ENCODE measurements at regions not wholly inside any gene's neighbourhood (a gene's known extent, or its start where the extent isn't known, plus 50 kb on each side); places are given as distances from the start of the nearest gene placed in this dataset.

GRCh38 chr3:115397433-115397832 is 225.9 kb upstream of the GAP43 start:
- no peaks in the 10 kb centered on the region for H3K9me3 ChIP-seq
- peaks cover 26% of the 10 kb centered on the region for H3K4me1 ChIP-seq
- no peak for TF ChIP-seq POLR2A (IDR thresholded peaks at IDR 0.05)
- no peak for TF ChIP-seq CTCF (IDR thresholded peaks at IDR 0.05)
- H3K36me3 ChIP-seq (ENCODE audit: low read depth, missing control alignments) = no peaks in the 10 kb centered on the region
- no peak overlapping the region for H3K4me3 ChIP-seq
- H3K27me3 ChIP-seq = no peaks in the 10 kb centered on the region
- no peak for DNase-seq
- H3K27ac ChIP-seq = no peak overlapping the region
- WGBS, 2 donors = 93 to 96% methylated on average over 1 of the region's 1 CpG
- intact Hi-C loops (cut with DNase I; ENCODE audit: low total_unique reads) = no loop called here

GRCh38 chr3:115398506-115398905 is 224.8 kb upstream of the GAP43 start:
- 95 to 100% methylated on average over 3 of the region's 3 CpGs for WGBS, 2 donors
- Histone ChIP-seq H3K9me3 (no peaks in the 10 kb centered on the region), H3K27ac (no peak overlapping the region), H3K36me3 (ENCODE audit: low read depth, missing control alignments) (no peaks in the 10 kb centered on the region), H3K4me3 (no peak overlapping the region), H3K27me3 (no peaks in the 10 kb centered on the region), H3K4me1 (peaks cover 26% of the 10 kb centered on the region)
- no peak for TF ChIP-seq CTCF (IDR thresholded peaks at IDR 0.05)
- TF ChIP-seq POLR2A (IDR thresholded peaks at IDR 0.05) = no peak
- DNase-seq = no peak
- intact Hi-C loops (cut with DNase I; ENCODE audit: low total_unique reads) = no loop called here

- Histone ChIP-seq H3K4me3 (no peak overlapping the region), H3K9me3 (no peaks in the 10 kb centered on the region), H3K27me3 (no peaks in the 10 kb centered on the region), H3K4me1 (peaks cover 27% of the 10 kb centered on the region), H3K27ac (peak overlapping the region in 1 of 2 donors; percentile 29), H3K36me3 (ENCODE audit: low read depth, missing control alignments) (no peaks in the 10 kb centered on the region)
- TF ChIP-seq POLR2A (IDR thresholded peaks at IDR 0.05) (no peak), CTCF (IDR thresholded peaks at IDR 0.05) (no peak)
- intact Hi-C loops (cut with DNase I; ENCODE audit: low total_unique reads) = no loop called here
- 89 to 97% methylated on average over 4 of the region's 4 CpGs for WGBS, 2 donors
- no peak for DNase-seq
Observed at GRCh38 chr3:115399750-115400149, 223.6 kb upstream of the GAP43 start.

GRCh38 chr3:115401298-115401697 is 222.0 kb upstream of the GAP43 start:
- Histone ChIP-seq H3K4me3 (no peak overlapping the region), H3K27ac (peak overlapping the region; percentile 16 to 84), H3K9me3 (no peaks in the 10 kb centered on the region), H3K27me3 (no peaks in the 10 kb centered on the region), H3K4me1 (peaks cover 21% of the 10 kb centered on the region), H3K36me3 (ENCODE audit: low read depth, missing control alignments) (no peaks in the 10 kb centered on the region)
- peak; percentile 25 for DNase-seq
- TF ChIP-seq CTCF (IDR thresholded peaks at IDR 0.05) (no peak), POLR2A (IDR thresholded peaks at IDR 0.05) (no peak)
- 27 to 32% methylated on average over 2 of the region's 2 CpGs for WGBS, 2 donors
- intact Hi-C loops (cut with DNase I; ENCODE audit: low total_unique reads) = no loop called here

GRCh38 chr3:115401851-115402501 is 221.3 kb upstream of the GAP43 start:
- H3K27ac ChIP-seq = peak overlapping the region; percentile 16 to 84
- no peaks in the 10 kb centered on the region for H3K36me3 ChIP-seq (ENCODE audit: low read depth, missing control alignments)
- H3K9me3 ChIP-seq = no peaks in the 10 kb centered on the region
- WGBS, 2 donors = 75 to 78% methylated on average over 1 of the region's 1 CpG
- H3K4me3 ChIP-seq = no peak overlapping the region
- no peak for TF ChIP-seq POLR2A (IDR thresholded peaks at IDR 0.05)
- no peak for TF ChIP-seq CTCF (IDR thresholded peaks at IDR 0.05)
- no peaks in the 10 kb centered on the region for H3K27me3 ChIP-seq
- no peak for DNase-seq
- peaks cover 21% of the 10 kb centered on the region for H3K4me1 ChIP-seq
- intact Hi-C loops (cut with DNase I; ENCODE audit: low total_unique reads) = no loop called here
